GM19043 (cell line): ENCODE measurements at regions not wholly inside any gene's neighbourhood (a gene's known extent, or its start where the extent isn't known, plus 50 kb on each side); places are given as distances from the start of the nearest gene placed in this dataset.
"Not testable (repeated sequence)": the region's sequence is repeated elsewhere in the genome, so short reads cannot be mapped to it uniquely, and the experiment has no call there.

Source experiments
- ATAC-seq: cut with Tn5 transposase; IDR thresholded peaks from one replicate; pipeline ENCODE4 v1.9.1; 2021; ENCODE audit warnings: low read depth; ENCODE audit not compliant: unreplicated experiment

DNA sequence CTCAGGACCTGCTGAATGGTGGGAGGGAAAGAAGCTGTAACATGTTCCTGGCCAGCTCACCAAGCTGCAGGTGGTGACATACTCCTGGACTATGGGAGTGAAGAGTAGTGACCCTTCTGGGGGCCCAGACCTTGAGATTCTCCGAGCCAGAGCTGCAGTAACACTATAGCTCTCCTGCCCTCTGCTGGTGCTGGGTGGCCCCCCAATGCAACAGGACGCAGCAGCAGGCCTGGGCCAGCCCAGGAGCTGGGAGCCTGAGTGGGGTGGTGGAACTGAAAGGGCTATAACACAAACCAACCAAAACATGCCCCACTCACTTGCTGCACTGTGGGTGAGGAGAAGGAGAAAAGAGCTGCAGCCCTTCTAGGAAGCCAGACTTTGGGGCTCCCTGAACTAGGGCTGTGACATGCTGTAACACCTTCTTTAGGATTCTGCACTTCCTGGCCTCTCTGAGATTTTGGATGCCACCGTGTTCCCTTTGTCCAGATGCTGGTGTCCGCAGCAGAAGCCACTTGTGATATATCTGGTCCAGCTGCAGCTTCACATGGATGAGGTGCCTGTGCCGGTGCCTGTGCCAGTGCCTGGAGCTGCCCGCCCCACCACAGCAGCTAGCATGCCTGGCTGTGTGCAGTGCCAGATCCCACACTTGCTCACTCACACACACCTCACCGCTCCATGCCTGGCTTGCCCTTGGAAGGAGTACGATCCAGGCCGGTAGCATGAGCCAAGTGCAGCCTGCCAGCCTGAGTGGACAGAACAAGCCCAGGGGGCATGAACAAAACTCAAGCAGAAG, 636.8 kb upstream of the KCNMB2 start:
- ATAC-seq = no peak

GRCh38 chr3:177902876-177903275, 633.4 kb upstream of the KCNMB2 start:
- no peak for ATAC-seq

DNA sequence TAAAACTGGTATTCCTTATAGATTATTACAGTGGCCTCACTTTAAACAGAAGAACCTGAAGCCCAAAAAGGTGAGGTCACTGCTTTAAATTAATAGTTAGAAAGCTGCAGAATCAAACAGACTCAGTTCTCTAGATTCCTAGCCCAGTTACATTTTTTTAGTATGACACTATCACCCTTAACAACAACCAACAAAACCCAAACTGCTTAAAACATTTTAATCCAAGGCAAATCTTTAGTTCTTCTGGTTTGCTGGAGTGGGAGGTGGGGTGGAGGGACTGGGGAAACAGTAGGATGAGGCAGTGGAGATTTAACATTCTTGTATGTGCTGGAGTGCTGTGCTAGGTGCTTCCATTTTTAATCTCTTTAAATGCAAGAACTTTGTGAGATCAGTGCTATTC, 631.6 kb upstream of the KCNMB2 start:
- no peak for ATAC-seq

- no peak for ATAC-seq
Measured at GRCh38 chr3:177905173-177906125, 630.8 kb upstream of the KCNMB2 start.

GRCh38 chr3:177906126-177906511, 630.1 kb upstream of the KCNMB2 start:
- no peak for ATAC-seq

- ATAC-seq = no peak
Measured at GRCh38 chr3:177906578-177907229, 629.5 kb upstream of the KCNMB2 start.

DNA sequence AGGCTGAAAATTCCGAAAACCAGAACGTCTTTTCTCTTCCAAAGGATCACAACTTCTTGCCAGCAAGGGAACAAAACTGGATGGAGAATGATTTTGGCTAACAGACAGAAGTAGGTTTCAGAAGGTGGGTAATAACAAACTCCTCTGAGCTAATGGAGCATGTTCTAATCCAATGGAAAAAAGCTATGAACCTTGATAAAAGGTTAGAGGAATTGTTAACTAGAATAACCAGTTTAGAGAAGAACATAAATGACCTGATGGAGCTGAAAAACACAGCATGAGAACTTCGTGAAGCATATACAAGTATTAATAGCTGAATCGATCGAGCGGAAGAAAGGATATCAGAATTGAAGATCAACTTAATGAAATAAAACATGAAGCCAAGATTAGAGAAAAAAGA, 626.7 kb upstream of the KCNMB2 start:
- ATAC-seq = not testable (repeated sequence)

- no peak for ATAC-seq
Measured at GRCh38 chr3:177914224-177914623, 622.0 kb upstream of the KCNMB2 start.

GRCh38 chr3:177916461-177916860, 619.8 kb upstream of the KCNMB2 start:
- no peak for ATAC-seq

DNA sequence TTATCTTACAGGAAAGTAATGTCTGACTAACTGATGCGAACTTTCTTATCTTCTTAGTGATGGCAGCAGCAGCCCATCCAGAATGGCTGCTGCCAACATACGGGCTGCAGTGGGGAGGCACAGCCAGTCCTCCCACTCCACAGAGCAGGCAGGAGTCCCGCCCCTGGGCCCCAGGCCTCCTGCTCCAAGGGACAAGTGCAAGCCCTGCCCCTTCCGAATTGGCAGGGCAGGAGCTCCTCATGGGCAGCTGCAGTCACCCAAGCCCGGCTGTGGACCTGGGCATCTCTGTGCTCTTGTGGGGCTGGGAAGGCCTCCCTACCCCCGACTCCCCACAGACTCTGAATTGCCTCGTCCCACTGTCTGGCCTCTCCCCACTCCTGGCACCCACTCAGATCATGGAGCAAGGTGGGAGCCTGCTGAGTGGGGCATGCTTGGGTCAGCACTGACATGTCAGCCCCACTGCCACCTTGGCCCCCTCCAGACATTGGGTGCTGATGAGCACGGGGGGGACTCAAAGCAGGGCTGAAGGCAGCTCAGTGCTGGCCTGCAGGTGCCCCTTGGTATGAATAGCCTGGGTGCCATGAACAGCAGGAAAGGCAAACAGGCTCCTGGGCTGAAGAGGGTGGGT, 618.9 kb upstream of the KCNMB2 start:
- ATAC-seq = no peak

GRCh38 chr3:177921153-177921552, 615.1 kb upstream of the KCNMB2 start:
- ATAC-seq = no peak

DNA sequence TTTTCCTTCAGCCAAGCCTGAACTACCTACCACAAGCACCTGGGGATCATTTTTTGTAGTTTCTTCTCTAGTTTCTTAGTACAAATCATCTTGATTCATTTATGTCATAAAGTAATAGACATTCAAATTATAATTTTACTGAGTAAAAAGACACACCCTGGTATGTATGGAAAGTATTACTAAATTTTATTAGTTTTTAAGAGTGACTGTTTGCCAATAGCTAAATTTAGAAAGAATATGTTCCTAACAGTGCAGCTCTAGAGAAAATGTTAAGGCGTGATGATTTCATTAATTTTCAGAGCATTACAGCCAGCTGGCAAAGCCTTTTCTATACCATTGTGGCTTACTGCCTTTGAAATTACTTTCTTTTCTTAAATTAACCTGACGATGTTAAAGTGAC, 612.0 kb upstream of the KCNMB2 start:
- no peak for ATAC-seq

DNA sequence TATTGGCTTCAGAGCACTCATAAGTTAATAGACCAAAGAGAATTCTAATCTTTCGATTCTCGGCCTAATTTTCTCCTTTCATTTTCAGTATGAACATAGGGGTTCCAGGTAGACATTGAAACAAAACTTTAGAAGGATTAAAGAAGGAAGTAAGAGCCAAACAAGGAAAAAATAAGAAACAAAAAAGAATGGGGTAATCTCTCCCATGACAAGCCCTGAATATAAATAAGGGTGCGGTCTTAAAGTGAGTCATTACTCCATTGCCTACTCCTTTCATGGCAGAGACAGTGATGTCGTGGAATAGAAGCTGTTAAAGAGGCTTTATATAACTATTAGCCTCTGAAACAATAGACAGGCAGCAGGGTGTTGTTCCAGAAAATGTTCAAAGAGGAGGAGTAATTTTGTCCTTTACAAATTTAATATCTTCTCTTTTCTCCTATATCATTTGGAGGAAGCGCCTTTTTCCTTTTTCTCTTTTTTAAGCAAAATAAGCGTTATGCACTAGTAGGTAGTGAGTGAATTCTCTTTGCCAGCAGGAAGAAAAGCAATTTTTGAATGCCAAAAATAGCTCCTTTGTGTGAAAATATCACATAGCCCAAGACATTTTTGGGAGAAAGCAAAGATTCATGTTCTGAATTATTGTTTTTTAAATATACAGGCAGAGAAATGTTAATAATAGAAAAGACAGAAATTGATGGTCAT, 607.9 kb upstream of the KCNMB2 start:
- peak; percentile 67 for ATAC-seq

- ATAC-seq = no peak
Measured at GRCh38 chr3:177929310-177929709, 606.9 kb upstream of the KCNMB2 start.

- no peak for ATAC-seq
Measured at GRCh38 chr3:177930771-177931170, 605.5 kb upstream of the KCNMB2 start.

DNA sequence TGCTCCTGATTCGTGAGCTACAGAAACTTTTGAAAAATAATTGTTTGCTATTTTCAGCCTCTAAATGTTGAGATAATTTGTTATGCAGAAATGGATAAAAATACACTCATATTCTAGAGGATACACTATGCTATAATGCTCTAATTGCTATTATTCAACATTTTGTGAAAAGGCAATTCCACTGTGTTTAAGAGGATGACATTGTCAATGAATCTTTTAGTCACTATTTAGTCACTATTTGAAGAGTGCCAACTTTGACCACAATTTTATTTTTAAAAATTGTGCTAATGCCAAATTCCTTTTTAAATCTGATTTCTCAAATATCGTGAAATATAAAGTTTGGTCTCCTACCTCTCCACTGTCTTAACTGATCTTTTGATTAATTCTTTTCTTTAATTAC, 604.9 kb upstream of the KCNMB2 start:
- no peak for ATAC-seq

GRCh38 chr3:177932346-177932745, 603.9 kb upstream of the KCNMB2 start:
- no peak for ATAC-seq

DNA sequence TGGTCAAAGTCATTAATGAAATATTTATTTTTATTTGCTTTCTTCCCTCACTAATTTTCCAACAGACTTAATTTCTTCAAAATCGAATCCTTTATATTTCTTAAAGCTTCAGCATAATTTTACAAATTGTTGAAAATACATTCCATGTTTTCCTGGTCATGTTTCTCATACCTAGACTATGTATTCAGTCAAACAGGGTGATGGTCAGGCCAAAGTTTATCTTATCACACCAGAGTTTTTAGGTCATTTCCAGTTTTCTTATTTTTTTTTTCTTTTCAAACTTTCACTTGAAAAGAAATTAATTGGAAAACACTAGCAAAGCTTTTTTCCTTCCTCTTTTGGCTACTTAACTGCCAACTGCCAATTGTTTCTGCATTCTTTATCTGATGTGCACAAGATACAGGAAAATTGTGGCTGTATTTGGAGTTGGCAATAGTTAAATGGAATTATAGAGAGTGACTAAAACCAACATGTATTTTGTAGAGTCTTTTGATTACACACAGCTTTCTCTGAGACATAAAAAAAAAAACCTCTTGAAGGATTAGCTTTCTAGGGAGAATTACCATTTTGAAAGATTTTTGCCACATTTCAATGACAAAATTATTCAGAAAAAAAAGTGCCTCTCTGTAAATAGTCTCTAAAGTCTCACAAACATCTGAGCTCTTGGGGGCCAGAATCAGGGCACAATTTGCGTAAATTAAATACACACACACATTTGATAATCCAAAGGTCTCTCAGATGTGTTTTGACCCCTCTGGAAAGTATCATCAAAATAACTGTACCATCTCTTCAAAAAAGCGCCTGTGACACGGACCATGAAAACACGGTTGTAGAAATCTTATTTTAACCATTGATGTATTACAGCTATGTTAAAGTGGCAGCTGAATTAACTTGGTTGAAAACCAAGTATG, 603.2 kb upstream of the KCNMB2 start:
- no peak for ATAC-seq
